GM18502 (cell line): ENCODE measurements at regions not wholly inside any gene's neighbourhood (a gene's known extent, or its start where the extent isn't known, plus 50 kb on each side); places are given as distances from the start of the nearest gene placed in this dataset.

Experiments
- ATAC-seq: cut with Tn5 transposase; IDR thresholded peaks from one replicate; pipeline ENCODE4 v1.9.1; 2021; ENCODE audit warnings: mild to moderate bottlenecking; ENCODE audit not compliant: unreplicated experiment, poor library complexity

GRCh38 chr7:31398815-31399214, 58.3 kb upstream of the NEUROD6 start:
- no peak for ATAC-seq

DNA sequence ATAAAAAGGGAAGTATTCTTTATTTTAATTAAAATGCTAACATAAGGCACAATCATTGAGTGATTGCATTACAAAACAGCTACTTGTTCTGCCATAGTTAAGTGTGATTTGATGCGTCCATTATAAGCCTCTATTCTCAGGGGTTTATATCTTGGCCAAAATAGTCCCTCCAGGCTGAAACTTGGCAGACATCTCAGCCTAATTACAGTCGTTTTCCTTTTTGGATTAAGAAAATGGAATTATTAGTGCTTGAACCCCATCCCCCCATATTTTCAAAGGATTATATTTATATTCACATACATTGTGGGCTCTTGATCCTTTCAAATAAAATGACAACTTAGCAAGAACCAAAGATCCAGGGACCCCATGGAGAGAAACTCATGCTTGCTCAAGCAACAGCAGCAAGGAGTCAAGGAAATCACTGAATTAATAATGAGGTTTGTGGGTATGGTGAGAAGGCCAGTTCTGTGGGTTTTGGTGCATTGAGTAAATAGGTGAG, 66.7 kb upstream of the NEUROD6 start:
- no peak for ATAC-seq

- ATAC-seq, result no peak
Measured at GRCh38 chr7:31408140-31408729, 67.7 kb upstream of the NEUROD6 start.

- ATAC-seq, result no peak
Measured at GRCh38 chr7:31410265-31410664, 69.7 kb upstream of the NEUROD6 start.

GRCh38 chr7:31411416-31411815, 70.9 kb upstream of the NEUROD6 start:
- ATAC-seq, result no peak

DNA sequence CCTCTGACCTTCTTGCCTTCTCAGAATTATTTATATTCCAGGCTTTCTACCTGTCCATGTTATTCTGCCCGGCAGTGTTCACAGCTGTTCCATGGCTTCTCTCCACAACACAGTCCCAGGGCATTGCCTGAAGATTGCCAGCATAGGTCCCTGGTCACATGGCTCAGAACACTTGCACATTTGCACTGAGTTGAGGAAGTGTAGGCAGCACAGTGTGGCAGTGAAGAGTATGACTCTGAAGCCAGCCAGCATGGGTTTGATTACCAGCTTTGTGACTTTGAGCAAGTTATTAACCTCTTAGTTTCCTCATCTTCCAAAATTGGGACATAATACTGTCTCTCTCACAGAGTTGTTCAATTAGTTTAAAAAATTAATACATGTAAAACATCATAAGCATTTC, 73.2 kb upstream of the NEUROD6 start:
- no peak for ATAC-seq

DNA sequence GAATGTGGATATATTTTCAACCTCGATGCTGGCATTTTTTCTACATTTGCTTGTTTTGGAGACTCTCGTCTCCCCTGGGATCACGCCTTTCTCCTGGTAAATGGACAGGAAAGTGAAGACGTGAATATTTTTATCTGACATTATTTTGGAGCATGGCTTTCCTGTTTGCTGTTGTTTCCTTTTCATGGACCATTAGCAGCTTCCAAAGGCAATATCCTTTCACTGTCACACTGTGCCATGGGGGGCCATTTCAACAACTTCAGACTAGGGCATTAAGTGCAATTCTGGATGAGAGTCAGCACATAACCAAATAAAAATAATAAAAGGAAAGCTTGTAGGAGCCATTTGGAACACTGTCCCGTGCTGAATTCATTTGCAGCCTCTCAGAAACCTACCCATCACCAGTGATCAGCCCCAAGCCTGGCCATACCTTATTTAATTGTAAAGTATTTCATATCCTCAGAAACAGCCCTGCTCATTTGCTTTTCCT, 75.9 kb upstream of the NEUROD6 start:
- ATAC-seq, result no peak

GRCh38 chr7:31418928-31419327, 78.4 kb upstream of the NEUROD6 start:
- ATAC-seq, result no peak

- ATAC-seq, result no peak
Measured at GRCh38 chr7:31419505-31420055, 79.1 kb upstream of the NEUROD6 start.

DNA sequence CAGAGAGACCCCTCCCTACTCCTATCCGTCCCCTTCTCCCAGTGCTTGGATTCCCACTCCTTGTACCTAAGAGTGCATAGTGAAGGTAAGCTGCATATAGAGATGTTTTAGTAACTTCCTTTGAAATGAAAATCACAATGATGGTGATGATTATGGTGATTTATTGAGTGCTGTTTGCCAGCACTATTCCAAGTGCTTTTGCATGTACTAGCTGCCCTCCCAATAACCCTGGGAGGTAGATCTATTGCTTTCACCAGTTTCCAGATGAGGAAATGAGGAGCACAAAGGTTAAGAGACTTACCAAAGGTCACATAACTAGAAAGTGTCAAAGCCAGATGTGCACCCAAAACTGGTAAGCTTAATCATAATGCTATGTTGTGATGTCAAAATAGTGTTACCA, 80.4 kb upstream of the NEUROD6 start:
- no peak for ATAC-seq

GRCh38 chr7:31421607-31422006, 81.1 kb upstream of the NEUROD6 start:
- ATAC-seq, result no peak

- no peak for ATAC-seq
Measured at GRCh38 chr7:31423994-31424393, 83.5 kb upstream of the NEUROD6 start.

DNA sequence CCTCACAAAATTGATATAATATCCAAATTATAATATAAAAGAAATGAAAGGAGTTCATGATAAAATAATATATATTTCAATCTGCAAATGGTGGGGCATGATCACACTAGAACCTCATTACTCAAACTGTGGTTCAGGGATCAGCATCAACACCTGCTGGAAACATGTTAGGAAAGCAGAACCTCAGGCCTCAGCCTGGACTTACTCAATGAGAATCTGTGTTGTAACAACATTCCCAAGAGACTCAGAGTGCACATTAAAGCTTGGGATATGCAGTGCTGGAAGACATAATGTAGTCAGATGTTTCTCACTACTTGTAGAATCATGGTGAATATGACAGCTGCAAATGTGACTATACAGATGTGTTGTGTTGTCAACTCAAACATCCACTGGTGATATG, 81.7 kb upstream of the ITPRID1 start:
- no peak for ATAC-seq

- no peak for ATAC-seq
Measured at GRCh38 chr7:31432836-31433340, 81.0 kb upstream of the ITPRID1 start.

DNA sequence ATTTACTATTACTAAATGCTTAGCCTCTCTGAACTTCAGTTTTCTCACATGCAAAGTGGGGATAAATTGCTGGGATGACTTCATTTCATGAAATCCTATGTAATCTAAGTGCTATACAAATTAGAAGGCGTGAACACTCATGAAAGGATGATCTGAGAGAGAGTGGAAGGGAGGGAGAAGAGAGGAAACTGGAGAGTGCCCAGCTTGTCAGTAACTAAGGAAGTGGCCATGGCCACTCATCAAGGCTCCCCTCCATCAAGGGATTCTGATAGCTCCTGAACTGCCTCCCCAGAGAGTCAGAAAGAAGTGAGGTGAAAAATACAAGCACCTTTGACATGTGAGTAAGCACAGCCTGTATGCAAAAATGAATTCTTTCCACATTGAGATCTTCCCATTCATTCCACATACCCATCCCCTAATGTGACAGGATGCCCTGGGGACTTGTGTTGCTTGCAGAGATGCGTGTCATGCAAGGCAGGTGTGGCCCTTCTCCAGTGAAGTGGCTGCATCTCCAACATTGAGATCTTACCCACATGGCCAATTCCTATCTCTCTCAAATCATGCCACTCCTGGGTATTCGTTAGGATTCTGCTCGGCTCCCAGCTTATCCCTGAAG, 76.5 kb upstream of the ITPRID1 start:
- no peak for ATAC-seq

- no peak for ATAC-seq
Measured at GRCh38 chr7:31439165-31439564, 74.7 kb upstream of the ITPRID1 start.

- ATAC-seq, result no peak
Measured at GRCh38 chr7:31440511-31440910, 73.4 kb upstream of the ITPRID1 start.

- ATAC-seq, result no peak
Measured at GRCh38 chr7:31442626-31443025, 71.3 kb upstream of the ITPRID1 start.

DNA sequence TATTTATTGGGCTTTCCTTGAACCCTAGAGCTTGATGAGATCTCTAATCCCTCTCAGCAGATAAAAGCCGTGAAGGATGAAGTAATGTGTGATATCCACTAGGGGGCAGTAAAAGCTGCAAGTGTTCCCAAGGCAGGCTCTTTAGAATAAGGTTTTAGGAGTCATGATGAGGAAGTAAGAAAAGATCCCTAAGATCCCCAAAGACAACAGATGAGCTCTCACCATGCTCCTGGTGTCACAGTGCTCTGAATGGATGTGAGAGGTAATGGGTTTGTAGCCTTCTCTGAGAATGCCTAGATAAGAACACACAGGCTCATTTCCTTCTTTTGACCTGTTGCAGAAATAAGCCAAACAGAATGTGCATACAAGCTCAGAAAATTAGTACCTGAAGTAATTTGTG, 70.4 kb upstream of the ITPRID1 start:
- ATAC-seq, result peak; percentile 90

DNA sequence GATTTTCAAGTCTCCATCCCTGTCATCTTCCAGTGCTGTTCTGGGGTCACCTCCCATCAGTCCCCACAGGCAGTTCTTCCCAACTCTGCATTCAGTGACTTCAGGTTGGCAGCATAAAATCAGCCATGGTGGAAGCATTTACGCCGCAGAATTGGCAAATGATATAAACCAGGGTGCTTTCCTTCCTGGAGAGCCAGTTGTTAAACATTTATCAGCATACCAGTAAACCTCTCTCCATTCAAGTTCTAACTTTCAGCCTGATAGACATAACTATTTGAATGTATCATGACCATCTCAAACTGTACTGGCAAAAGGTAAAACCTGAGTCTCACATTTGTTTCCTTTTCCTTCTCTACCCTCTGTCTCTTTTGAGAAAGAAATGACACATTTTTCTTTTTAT, 69.7 kb upstream of the ITPRID1 start:
- no peak for ATAC-seq

DNA sequence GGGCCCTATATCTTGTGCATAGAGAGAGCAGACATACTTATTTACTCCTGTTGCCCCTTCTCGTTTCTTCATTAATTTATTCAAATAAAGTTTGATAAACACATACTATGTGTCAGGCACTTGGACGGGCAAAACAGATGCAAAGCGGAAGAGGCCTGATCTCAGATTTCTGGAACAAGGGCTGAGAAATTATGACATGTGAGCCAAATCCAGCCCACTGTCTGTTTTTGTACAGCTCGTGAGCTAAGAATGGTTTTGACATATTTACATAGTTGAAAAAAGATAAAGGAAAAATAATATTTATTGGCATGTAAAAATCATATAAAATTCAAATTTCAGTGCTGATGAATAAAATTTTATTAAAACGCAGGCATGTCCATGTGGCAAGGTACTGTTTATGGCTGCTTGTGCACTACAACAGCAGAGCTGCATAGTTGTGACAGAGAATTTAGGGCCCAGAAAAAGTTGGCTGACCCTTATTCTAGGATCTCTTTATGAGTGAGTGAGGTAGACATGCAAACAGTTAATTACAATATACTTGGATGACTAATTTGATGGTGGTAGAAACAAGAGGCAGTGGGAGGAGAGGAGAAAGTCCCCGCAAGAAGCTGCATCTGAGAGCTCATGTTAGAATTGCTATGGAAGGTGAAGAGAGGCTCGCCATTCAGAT, 68.1 kb upstream of the ITPRID1 start:
- ATAC-seq, result no peak
